ENCODE measurements at regions not wholly inside any gene's neighbourhood (a gene's known extent, or its start where the extent isn't known, plus 50 kb on each side); places are given as distances from the start of the nearest gene placed in this dataset.

DNA sequence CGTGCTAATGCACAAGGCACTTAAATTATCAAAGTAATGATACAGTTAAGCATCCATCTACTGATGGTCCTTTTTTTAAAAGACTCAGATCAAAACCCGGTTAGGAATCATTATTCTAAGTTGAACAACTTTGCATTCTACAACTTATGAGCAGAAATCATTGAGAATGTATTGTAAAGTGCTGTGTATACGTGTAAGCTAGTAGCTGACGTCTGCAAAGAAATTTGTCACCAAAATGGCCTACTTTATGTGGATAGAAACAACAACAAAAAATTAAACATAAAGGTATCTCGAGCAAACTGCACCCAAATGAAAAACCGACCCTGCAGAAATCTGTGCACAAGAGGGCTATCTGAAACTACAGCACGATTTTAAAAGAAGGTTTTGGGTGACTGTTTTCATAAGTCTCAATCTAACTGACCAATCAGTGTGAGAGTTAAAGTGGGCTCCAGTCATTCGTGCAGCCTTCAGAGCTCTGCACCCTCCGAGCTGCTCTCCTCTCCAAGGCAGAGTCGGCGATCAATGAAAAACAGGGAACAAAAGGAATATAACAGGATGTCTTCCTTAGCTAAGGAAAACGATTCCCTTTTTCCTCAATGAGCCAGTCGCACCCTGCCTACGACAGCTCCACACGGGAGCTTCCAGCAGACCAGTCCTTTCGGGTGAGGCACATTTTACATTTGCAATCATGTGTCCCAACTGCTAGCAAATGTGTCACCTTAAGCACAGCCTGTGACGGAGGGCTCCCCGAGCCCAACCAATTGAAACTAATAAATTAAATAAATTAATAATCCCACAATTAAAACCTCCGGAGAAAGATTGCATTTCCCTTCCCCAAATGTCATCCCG is 200.7 kb upstream of the FOXN3 start:
- H3K4me3 ChIP-seq (ENCODE audit: low read depth in 1 of 3, low read length in 3 of 3), result peak overlapping the region; percentile 75 to 98 (median 80)
- H3K27ac ChIP-seq (ENCODE audit: low read depth in 1 of 3, low read length in 2 of 3), result peak overlapping the region; percentile 44 to 90 (median 84)
- FAIRE-seq (no peak), DNase-seq (peak; percentile 54 to 67)
- no peaks in the 10 kb centered on the region for H3K27me3 ChIP-seq (ENCODE audit: control insufficient read depth in 3 of 3, insufficient read depth in 3 of 3, low read length in 3 of 3)
- WGBS, 3 donors, result 0 to 1% (median 0%) methylated on average over 20 of the region's 20 CpGs
- peaks cover 4 to 18% (median 6%) of the 10 kb centered on the region in 3 donors for H3K4me1 ChIP-seq (ENCODE audit: control insufficient read depth in 3 of 3, insufficient read depth in 2 of 3, low read depth in 1 of 3, low read length in 2 of 3)
- H3K36me3 ChIP-seq (ENCODE audit: control insufficient read depth in 3 of 3, insufficient read depth in 2 of 3, low read depth in 1 of 3, low read length in 3 of 3), result no peaks in the 10 kb centered on the region
- no peaks in the 10 kb centered on the region for H3K9me3 ChIP-seq (ENCODE audit: control insufficient read depth in 2 of 2, insufficient read depth in 1 of 2, low read depth in 1 of 2, low read length in 1 of 2)

DNA sequence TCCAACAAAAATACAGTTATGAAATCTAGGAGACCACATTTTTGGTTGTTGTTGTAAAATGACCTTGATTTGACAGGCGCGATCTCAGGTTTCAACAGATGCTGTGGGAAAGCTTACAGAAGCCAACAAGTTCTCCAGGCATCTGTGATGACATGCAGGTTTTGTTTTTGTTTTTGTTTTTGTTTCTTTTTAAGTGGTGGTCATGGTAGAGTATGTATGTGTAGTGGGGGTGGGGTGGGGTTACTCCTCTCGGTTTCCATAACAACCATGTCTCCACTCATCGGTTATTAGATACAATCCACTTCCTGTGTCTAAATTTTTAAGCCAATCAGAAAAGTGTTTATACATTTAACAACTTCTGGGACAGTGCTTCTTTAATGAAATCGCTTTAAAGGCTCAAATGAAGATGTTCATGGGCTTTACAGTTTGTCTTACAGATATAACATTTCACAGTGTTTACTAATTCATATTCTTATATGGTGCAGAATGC is 199.9 kb upstream of the FOXN3 start:
- peak; percentile 21 to 41 for DNase-seq
- Histone ChIP-seq H3K27ac (ENCODE audit: low read depth in 1 of 3, low read length in 2 of 3) (peak overlapping the region in 2 of 3 donors; percentile 62 to 70), H3K4me3 (ENCODE audit: low read depth in 1 of 3, low read length in 3 of 3) (peak overlapping the region in 1 of 3 donors; percentile 98), H3K9me3 (ENCODE audit: control insufficient read depth in 2 of 2, insufficient read depth in 1 of 2, low read depth in 1 of 2, low read length in 1 of 2) (no peaks in the 10 kb centered on the region), H3K27me3 (ENCODE audit: control insufficient read depth in 3 of 3, insufficient read depth in 3 of 3, low read length in 3 of 3) (no peaks in the 10 kb centered on the region), H3K36me3 (ENCODE audit: control insufficient read depth in 3 of 3, insufficient read depth in 2 of 3, low read depth in 1 of 3, low read length in 3 of 3) (peaks cover 0 to 3% (median under 1%) of the 10 kb centered on the region in 3 donors), H3K4me1 (ENCODE audit: control insufficient read depth in 3 of 3, insufficient read depth in 2 of 3, low read depth in 1 of 3, low read length in 2 of 3) (peaks cover 3 to 18% (median 6%) of the 10 kb centered on the region in 3 donors)
- no peak for FAIRE-seq
- WGBS, 3 donors, result 15 to 19% (median 16%) methylated on average over 5 of the region's 5 CpGs

DNA sequence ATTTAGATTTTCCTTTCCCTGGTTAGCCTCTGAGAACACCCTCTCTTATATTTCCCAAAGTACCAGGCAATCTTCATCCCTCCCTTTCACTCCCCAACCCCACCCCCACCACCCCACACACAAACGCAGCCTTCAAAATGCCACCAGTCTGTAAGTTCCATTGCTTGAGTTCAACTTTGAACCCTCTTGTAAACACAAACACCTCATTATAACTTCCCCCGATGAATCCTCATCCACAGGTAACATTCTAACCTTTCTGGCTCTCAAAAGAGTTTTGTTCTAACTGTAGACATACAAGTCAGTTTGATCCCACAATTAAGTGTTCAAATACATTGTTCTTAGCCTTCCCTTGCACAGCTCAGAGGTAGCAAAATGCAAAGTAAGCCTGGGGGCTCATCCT is 199.4 kb upstream of the FOXN3 start:
- DNase-seq, result peak in 1 of 2 donors; percentile 31
- Histone ChIP-seq H3K36me3 (ENCODE audit: control insufficient read depth in 3 of 3, insufficient read depth in 2 of 3, low read depth in 1 of 3, low read length in 3 of 3) (peaks cover 0 to 3% (median 2%) of the 10 kb centered on the region in 3 donors), H3K4me1 (ENCODE audit: control insufficient read depth in 3 of 3, insufficient read depth in 2 of 3, low read depth in 1 of 3, low read length in 2 of 3) (peaks cover 0 to 18% (median 6%) of the 10 kb centered on the region in 3 donors), H3K4me3 (ENCODE audit: low read depth in 1 of 3, low read length in 3 of 3) (peak overlapping the region in 1 of 3 donors; percentile 98), H3K27ac (ENCODE audit: low read depth in 1 of 3, low read length in 2 of 3) (peak overlapping the region in 2 of 3 donors; percentile 62 to 70), H3K27me3 (ENCODE audit: control insufficient read depth in 3 of 3, insufficient read depth in 3 of 3, low read length in 3 of 3) (no peaks in the 10 kb centered on the region), H3K9me3 (ENCODE audit: control insufficient read depth in 2 of 2, insufficient read depth in 1 of 2, low read depth in 1 of 2, low read length in 1 of 2) (no peaks in the 10 kb centered on the region)
- no peak for FAIRE-seq
- 3 to 18% (median 12%) methylated on average over 2 of the region's 2 CpGs for WGBS, 3 donors

DNA sequence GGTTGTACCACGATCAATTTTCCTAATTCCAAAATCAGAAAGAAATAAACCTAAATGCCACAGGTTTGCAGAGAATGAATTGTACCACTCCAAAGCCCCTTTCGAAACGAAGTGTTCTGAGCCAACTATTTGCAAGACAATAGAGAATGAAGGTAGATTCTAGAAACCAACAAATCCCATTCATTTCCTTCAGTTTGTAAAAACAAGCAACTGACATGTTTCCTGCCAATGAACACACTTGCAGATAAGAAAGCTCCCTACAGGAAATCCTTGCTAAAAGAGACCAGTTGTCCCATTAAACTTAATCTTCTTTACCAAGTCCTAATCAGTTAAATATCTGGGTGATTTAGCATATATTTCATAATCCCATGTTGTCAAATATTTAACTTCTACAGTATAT is 198.4 kb upstream of the FOXN3 start:
- no peaks in the 10 kb centered on the region for H3K27me3 ChIP-seq (ENCODE audit: control insufficient read depth in 3 of 3, insufficient read depth in 3 of 3, low read length in 3 of 3)

DNA sequence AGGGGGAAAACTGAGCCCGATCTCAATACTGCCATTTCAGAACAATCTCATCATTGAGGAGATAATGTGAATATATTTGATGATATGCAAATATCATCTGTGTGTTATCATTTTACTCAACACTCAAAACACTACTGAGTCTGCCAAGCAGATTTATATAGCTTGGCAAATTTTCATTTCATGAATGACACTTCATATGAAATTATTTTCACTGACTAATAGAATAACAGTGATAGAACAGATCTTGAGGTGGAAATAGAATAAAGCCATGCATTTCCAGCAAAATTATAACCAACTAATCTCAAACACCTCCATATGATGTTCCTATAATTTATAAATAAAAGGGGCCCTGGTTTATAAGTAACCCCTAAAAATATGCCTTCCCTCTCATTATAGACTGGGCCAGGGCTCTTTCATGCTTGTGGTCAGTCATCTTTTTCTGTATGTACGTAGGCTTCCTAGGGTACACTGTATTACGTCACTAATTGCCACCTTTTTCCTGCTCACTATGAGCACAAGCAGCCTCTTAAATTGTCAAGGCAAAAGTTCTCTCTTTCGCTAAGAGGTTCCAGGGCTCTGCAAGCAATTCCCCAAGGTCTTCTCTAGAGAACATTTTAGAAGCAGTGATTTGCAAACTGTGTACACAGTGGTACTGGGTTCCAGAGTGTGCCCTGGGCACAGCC is 197.1 kb upstream of the FOXN3 start:
- WGBS, 3 donors, result 64 to 77% (median 68%) methylated on average over 4 of the region's 4 CpGs

More for the DNA sequence above, 198.4 kb upstream of the FOXN3 start:
- Histone ChIP-seq H3K4me1 (ENCODE audit: control insufficient read depth in 3 of 3, insufficient read depth in 2 of 3, low read depth in 1 of 3, low read length in 2 of 3) (peaks cover 0 to 18% (median 6%) of the 10 kb centered on the region in 3 donors), H3K9me3 (ENCODE audit: control insufficient read depth in 2 of 2, insufficient read depth in 1 of 2, low read depth in 1 of 2, low read length in 1 of 2) (no peaks in the 10 kb centered on the region), H3K36me3 (ENCODE audit: control insufficient read depth in 3 of 3, insufficient read depth in 2 of 3, low read depth in 1 of 3, low read length in 3 of 3) (peaks cover 0 to 6% (median 3%) of the 10 kb centered on the region in 3 donors), H3K4me3 (ENCODE audit: low read depth in 1 of 3, low read length in 3 of 3) (no peak overlapping the region), H3K27ac (ENCODE audit: low read depth in 1 of 3, low read length in 2 of 3) (no peak overlapping the region)
- FAIRE-seq (no peak), DNase-seq (peak in 1 of 2 donors; percentile 18)
- 42 to 58% (median 57%) methylated on average over 3 of the region's 3 CpGs for WGBS, 3 donors

GRCh38 chr14:89613260-89614008 is 196.4 kb upstream of the FOXN3 start:
- DNase-seq (no peak), FAIRE-seq (no peak)
- WGBS, 3 donors, result 73 to 77% (median 74%) methylated on average over 5 of the region's 5 CpGs
- no peaks in the 10 kb centered on the region for H3K27me3 ChIP-seq (ENCODE audit: control insufficient read depth in 3 of 3, insufficient read depth in 3 of 3, low read length in 3 of 3)
- H3K36me3 ChIP-seq (ENCODE audit: control insufficient read depth in 3 of 3, insufficient read depth in 2 of 3, low read depth in 1 of 3, low read length in 3 of 3), result peaks cover 0 to 6% (median 6%) of the 10 kb centered on the region in 3 donors
- H3K4me1 ChIP-seq (ENCODE audit: control insufficient read depth in 3 of 3, insufficient read depth in 2 of 3, low read depth in 1 of 3, low read length in 2 of 3), result peaks cover 0 to 18% (median 6%) of the 10 kb centered on the region in 3 donors
- H3K27ac ChIP-seq (ENCODE audit: low read depth in 1 of 3, low read length in 2 of 3), result no peak overlapping the region
- H3K4me3 ChIP-seq (ENCODE audit: low read depth in 1 of 3, low read length in 3 of 3), result no peak overlapping the region
- peaks cover 0 to under 1% of the 10 kb centered on the region in 2 donors for H3K9me3 ChIP-seq (ENCODE audit: control insufficient read depth in 2 of 2, insufficient read depth in 1 of 2, low read depth in 1 of 2, low read length in 1 of 2)

More for the DNA sequence above, 197.1 kb upstream of the FOXN3 start:
- H3K4me1 ChIP-seq (ENCODE audit: control insufficient read depth in 3 of 3, insufficient read depth in 2 of 3, low read depth in 1 of 3, low read length in 2 of 3), result peaks cover 0 to 18% (median 6%) of the 10 kb centered on the region in 3 donors
- H3K27ac ChIP-seq (ENCODE audit: low read depth in 1 of 3, low read length in 2 of 3), result no peak overlapping the region
- no peaks in the 10 kb centered on the region for H3K9me3 ChIP-seq (ENCODE audit: control insufficient read depth in 2 of 2, insufficient read depth in 1 of 2, low read depth in 1 of 2, low read length in 1 of 2)
- no peak overlapping the region for H3K4me3 ChIP-seq (ENCODE audit: low read depth in 1 of 3, low read length in 3 of 3)
- peaks cover 0 to 6% (median 6%) of the 10 kb centered on the region in 3 donors for H3K36me3 ChIP-seq (ENCODE audit: control insufficient read depth in 3 of 3, insufficient read depth in 2 of 3, low read depth in 1 of 3, low read length in 3 of 3)
- DNase-seq (no peak), FAIRE-seq (no peak)
- no peaks in the 10 kb centered on the region for H3K27me3 ChIP-seq (ENCODE audit: control insufficient read depth in 3 of 3, insufficient read depth in 3 of 3, low read length in 3 of 3)

DNA sequence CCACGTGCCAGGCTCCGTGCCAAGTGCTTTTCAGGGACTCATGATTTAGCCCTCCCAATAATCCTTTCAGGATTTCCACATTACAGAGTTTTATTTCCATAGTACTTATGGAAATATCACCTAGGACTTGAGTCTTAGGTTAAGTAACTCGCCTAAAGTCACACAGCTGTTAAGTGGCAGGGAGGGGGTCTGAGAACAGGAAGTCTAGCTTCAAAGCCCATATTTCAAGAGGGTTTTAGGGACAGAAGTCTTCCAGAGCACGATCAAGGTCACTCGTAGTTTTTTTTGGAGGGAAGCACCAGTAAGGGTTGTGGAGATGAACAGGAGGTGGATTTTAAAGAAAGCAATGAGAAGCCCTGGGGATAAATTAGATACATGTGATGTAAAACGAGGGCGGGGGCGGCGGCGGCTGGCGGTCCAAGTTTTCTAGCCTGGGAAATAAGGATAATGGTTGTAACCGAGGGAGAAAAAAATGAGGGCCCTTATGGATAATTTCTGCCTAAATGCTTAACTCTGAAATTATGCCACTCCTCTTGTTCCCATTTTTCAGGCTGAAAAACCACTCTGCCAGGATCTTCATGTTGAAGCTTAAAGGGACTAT is 192.6 kb upstream of the FOXN3 start:
- H3K4me1 ChIP-seq (ENCODE audit: control insufficient read depth in 3 of 3, insufficient read depth in 2 of 3, low read depth in 1 of 3, low read length in 2 of 3), result peaks cover 0 to 3% (median 0%) of the 10 kb centered on the region in 3 donors

More for the DNA sequence above, 192.6 kb upstream of the FOXN3 start:
- peaks cover 0 to 7% of the 10 kb centered on the region in 2 donors for H3K9me3 ChIP-seq (ENCODE audit: control insufficient read depth in 2 of 2, insufficient read depth in 1 of 2, low read depth in 1 of 2, low read length in 1 of 2)
- no peak overlapping the region for H3K27ac ChIP-seq (ENCODE audit: low read depth in 1 of 3, low read length in 2 of 3)
- H3K4me3 ChIP-seq (ENCODE audit: low read depth in 1 of 3, low read length in 3 of 3), result no peak overlapping the region
- no peak for DNase-seq
- peaks cover 0 to 6% (median 6%) of the 10 kb centered on the region in 3 donors for H3K36me3 ChIP-seq (ENCODE audit: control insufficient read depth in 3 of 3, insufficient read depth in 2 of 3, low read depth in 1 of 3, low read length in 3 of 3)
- FAIRE-seq, result no peak
- 84 to 95% (median 90%) methylated on average over 12 of the region's 12 CpGs for WGBS, 3 donors
- H3K27me3 ChIP-seq (ENCODE audit: control insufficient read depth in 3 of 3, insufficient read depth in 3 of 3, low read length in 3 of 3), result no peaks in the 10 kb centered on the region
